Endometrial microvascular endothelial cells (primary cell): ENCODE measurements at regions not wholly inside any gene's neighbourhood (a gene's known extent, or its start where the extent isn't known, plus 50 kb on each side); places are given as distances from the start of the nearest gene placed in this dataset.
"Not testable (repeated sequence)": the region's sequence is repeated elsewhere in the genome, so short reads cannot be mapped to it uniquely, and the experiment has no call there.

Source experiments
- in situ Hi-C: cut with HindIII; loops from 2 replicates; pipeline ENCODE4 v1.10.0; 2017; ENCODE audit warnings: low sequenced_read_pairs, low pct_unique_long_range_greater_than_20kb; ENCODE audit errors: inconsistent ontology term

DNA sequence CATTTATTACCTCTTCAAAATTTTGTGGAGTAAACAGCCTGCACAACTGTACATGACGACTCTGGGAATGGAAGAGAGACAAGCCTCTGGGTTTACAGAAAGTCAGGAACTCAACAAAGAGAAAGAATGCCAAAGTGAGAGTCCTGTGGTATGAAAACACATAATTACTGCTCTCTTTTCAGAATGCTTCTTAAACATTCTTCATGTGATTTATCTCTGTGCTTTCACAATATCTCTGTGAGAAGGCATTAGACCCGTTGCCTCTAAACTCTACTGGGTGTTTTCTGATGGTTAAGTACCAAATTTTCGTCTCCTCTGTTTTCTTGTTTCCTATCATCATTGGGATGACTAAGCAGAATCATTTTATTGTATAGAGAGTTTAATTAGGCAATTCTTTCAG lies 966.6 kb upstream of the SLIT2 start:
- in situ Hi-C loops, result no loop called here

DNA sequence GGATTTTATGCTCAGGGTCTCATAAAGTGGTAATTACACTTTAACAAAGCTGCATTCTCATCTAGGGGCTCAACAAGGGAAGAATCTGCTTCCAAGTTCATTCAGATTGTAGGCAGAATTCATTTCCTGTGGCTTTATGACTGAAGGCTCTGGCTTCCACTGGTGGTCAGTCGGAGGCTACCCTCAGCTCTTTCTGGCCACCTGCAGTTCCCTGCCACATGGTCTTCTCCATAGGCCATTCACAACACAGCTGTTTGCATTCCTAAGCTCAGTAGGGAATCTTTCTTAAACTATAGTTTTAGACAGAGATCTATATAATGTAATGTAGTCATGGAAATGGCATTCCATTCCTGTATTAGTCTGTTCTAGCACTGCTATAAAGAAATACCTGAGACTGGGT lies 973.0 kb upstream of the SLIT2 start:
- in situ Hi-C loops, result no loop called here

DNA sequence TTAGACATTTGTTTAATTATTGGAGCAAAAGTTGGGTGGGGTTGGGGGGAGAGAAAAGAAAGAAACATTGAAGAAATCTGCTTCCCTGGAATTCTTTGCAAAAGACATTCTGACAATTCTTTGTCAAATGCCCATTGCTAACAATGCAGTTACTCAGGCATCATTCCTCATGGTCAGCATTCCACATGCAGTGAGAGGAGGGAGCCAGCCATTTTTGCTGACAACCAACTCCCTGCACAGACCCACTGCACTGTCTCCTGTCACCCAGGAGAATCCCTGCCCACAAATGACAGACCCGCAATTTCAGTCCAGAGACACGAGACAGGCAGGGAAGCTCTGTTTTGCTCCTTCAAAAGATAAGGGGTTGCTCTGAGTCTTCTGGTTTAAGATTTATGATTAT lies 985.1 kb upstream of the SLIT2 start:
- in situ Hi-C loops, result no loop called here

DNA sequence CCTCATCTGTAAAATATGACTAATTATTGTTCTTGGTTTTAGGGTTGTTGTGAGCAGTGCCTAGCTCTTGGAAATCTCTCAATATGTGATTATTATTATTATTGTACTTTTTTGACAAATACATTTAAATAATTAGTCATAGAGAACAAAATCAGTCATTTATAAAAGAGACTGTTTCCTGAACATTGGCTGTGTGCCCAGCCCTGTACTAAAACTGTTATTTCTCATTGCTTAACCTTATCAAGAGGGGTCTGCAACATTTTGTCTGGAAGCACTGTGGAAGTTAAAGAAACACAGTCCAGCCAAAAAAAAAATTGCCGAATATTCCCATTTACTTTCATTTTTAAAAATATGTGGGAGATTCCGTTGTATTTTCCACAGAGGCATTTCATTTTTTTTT lies 989.2 kb upstream of the SLIT2 start:
- in situ Hi-C loops, result no loop called here

DNA sequence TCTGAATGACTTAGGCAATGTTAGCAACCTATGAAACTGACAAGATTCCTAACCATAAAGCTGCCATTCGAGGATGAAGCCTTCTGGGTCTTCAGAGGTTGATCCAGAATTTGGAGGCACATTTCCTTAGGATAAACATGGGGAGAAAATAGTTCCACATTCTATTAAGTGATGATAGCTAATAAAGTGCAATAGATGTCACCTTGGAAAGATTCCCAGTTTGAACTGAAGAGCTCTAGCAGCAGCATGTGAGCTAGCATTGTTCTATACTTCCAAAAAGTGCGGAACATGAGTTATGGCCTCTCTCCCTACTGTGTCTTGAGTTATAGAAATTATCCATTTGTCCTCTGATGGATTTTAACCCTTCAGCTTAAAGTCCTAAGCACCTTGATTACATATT lies 991.4 kb upstream of the SLIT2 start:
- in situ Hi-C loops, result no loop called here

DNA sequence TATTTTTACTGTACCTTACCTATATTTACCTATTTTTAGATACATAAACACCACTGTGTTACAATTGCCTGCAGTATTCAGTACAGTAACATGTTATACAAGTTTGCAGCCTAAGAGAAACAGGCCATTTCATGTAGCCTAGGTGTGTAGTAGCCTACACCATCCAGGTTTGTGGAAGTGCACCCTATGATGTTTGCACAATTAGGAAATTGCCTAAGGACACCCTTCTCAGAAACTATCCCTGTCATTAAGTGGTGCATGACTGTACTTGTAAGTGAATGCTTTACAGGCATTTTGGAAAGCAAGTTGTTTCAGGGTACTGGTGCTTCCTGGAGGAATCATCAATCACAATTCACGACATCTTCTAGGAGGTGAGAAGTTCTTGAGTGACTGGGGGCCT lies 991.8 kb upstream of the SLIT2 start:
- in situ Hi-C loops, result no loop called here

DNA sequence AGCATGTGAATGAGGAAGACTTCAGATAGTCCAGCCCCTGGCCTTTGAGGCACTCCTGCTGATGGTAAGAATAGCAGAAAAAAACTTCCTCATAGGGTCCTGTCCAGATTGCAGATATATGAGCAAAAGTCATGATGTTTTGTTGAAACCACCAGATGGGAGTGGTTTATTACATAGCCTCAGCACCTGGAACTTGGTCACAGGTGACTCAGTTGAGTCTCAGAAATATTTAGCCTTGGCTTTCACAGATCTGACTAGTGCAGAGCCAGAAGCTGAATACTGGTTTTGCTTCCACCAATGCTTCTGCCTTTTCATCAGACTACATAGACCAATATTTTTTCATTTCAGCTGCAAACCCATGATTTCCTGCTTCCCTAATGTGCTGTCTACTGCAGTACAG lies 994.9 kb upstream of the SLIT2 start:
- in situ Hi-C loops, result no loop called here

DNA sequence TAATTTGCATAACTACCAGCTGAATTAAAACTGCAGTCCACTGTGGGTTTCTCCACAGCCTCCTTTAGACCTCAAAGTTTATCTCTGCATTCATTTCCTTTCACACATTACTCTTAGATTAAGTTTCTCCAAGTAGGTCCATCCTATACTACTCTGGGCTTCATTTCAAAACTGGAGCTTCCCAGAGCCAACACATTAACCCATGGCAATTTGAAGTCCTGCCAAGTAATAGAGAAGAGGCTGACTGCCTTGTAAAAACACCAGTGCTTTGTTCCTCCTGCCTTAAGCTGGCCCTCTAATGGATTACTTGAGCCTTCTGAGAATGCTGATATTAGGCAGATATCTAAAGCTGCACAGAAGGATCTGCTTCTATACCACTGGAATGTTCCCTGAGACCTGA lies 997.2 kb upstream of the SLIT2 start:
- in situ Hi-C loops, result no loop called here

DNA sequence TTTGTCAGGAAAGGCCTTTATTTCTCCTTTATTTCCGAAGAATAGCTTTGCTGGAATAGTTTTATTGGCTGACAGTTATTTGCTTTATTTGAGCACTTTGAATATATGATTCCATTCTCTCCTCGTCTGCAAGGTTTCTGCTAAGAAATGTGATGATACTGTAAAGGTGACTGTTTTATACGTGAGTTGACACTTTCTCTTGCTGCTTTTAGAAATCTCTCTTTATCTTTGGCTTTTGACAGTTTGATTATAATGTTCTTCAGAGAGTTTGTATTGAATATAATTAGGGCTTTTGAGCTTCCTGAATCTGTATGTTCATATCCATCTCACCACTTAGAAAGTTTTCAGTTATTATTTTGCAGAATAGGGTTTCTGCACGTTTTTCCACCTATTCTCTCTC lies 1003.7 kb upstream of the SLIT2 start:
- in situ Hi-C loops, result no loop called here

DNA sequence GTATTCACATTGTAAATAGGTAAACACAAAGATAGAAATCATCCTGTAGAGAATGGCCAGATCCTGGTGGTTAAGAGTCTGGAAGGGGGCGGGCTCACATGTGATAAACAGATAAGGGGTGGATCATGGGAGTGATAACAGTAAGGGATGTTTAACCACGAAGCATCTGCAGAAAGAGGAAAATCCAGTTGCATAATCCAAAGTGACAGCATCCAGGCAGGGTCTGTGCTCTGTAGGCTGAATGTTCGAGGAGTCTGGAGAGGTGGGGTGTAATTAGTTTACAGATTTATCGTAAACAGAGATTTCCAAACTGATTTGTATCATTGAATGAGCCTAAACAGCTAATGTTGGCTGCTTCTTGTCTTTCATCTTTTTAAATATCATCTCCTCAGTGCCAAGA lies 1009.8 kb upstream of the SLIT2 start:
- in situ Hi-C loops, result no loop called here

DNA sequence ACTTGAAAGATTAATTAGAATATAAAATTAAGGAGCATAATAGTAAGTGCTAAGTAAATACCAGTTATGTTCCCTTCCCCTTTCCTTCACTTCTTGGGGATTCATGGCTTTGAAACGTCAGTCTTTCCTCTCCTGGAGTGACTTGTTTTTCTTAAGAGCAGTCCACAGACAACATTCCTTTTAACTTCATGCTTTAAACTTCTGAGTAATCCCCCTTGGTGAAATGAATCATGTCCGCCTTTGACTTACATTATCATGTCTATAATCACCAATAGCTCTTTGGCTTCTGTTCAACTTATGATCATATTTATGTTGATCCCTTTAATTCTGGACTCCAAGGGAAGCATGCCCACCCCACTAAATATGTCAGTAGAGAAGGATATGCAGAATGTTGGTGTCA lies 1012.1 kb upstream of the SLIT2 start:
- in situ Hi-C loops, result no loop called here

DNA sequence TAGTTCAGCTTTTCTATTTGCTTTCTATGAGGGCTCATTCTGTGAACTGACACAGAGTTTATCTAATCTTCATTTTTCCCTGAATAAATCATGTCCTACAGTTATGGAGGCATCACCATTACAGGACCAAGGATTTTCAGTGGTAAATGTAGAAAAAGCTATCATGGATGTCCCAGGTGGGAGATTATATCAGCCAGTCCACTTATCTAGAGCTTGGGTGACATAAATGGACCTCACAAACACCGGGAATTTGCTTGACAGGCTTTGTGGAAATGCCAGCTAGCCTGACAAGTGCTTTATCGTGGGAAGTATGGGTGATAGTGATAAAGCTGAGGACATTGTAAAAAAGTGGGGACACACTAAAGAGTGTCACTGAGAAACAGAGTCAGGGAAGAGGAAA lies 1015.2 kb upstream of the SLIT2 start:
- in situ Hi-C loops, result no loop called here

DNA sequence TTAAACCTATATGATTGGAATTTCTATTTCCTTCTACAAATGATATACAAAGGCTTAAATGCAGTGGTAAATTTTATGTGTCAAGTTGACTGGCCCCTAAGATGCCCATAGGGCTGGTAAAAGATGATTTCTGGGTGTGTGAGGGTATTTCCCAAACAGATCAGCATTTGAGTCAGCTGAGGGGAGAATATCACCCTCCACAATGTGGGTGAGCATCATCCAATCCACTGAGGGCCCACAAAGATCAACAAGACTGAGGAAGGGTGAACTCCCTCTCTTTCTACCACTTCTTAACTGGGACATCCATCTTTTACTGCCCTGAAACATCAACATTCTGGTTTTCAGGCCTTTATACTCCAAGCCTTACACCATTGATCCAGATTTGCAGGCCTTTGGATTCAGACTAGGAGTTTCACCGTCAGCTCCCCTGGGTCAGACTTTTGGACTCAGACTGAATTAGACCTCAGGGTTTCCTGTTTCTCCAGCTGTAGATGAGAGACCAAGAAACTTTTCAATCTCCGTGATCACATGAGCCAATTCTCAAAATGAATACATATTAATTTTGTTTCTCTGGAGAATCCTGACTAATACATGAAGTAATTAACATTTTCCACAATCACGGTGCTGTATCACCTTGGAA lies 1020.7 kb upstream of the SLIT2 start:
- in situ Hi-C loops, result no loop called here

DNA sequence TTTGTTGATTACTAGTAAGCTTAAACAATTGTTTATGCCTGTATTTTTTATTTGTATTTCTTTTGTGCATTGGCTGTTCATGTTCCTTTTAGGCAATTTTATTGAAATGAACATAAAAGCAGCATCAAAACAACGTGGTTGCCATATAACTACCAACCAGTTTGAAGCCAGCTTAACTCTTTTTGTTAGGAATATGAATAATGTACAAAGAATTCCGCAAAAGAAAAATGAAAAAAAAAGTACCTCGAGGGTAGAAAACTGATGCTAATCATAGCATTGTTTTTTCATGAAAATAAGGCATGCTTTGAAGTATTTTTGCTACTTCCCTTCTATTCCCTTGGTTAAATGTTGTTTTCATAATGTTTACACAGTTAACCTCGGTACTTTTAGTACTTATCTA lies 1024.0 kb upstream of the SLIT2 start:
- in situ Hi-C loops, result no loop called here

DNA sequence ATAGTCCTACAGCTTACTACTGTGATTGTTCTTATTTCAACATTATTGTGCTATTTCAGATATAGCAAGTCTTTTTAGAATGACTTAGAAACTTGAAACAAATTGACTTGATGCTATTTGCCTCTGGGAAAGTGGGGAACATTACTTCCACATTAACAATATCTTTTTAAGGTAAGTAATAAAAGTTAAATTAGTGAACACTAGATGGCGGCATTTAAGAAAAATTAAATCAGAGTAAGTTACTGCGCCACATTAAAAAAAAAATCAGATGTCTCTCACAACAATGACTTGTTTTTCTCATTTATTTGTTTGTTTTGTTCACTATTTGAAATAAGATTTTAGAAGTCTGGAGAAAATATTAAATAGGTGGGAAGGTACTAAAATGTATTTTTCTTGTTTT lies 1026.9 kb upstream of the SLIT2 start:
- in situ Hi-C loops, result no loop called here

DNA sequence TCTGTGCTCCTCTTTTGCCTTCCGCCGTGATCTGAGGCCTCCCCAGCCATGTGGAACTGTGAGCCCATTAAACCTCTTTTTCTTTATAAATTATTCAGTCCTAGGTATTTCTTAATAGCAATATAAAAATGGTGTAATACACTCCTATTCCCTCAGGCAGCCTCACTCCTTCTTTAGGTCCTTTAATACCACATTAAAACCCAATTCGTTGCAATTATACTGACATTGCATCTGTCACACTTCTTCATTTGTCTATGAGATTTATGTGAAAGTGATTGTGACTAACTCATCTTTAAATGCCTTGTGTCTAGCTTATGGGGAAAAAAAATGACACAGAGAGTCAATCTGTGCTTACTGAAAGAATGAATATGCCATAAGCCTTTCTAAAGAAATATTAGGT lies 1035.2 kb upstream of the SLIT2 start:
- in situ Hi-C loops, result no loop called here

DNA sequence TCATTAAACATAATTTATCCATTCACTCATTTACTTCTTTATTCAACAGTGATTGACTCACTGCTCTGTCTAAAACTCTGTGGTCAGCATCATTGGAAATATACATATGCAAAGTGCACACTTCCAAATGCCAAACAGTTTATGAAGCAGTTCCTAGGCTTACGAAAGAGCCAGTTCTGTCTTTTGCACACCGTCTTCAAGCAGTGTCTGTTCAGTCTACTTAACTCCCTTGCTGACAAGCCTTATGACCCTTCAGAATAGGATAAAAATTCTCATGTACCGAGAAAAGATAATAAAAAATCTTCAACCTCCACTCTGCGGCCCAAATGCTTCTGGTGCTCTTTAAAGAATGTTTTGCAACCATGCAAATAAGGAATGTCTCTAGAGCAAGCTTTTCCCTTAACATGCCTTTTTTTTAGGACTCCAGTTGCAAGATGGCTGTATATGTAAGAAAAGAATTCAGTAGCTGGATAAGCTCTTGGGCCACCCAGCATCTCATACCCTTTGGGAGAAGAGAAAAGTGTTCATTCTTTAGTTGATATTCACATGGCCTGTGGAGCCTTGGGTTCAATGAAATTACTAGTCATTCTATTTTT lies 1037.0 kb upstream of the SLIT2 start:
- in situ Hi-C loops, result no loop called here

DNA sequence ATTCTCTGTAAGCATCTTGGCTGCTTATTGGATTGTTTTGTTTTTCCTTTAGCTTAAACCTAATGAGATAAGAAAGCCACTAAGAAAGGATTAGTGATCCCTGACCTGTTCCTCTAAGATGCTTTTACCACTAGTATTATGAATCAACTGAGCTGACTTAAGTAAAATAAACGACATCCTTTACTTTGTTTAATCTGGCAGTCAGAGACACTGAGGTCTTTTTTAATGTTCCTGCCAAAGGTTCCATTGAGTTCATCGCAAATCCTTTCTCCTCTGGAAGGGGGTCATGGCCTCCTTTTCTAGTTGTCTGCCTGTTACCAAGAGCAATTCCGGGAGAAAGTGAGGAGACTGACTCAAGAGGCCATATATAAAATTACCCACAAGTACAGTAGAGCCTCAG lies 1038.3 kb upstream of the SLIT2 start:
- in situ Hi-C loops, result no loop called here

DNA sequence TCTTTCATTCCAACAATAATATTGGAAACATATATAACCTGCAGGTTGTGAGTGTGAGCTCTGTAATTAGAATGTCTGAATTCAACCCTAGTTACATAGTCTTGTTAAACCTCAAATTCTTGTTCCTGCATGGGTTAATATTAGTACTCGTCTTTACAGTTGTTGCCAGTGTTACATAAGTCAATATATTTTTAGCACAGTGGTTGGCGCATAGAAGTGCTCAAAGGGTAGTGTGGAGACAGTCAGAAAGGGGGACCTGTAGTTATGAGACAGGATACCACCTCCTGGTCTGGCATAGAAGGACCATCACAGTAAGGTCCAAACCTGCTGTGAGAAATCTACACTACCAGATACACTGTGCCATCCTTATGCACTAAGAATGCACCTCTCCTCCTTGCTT lies 1045.9 kb upstream of the SLIT2 start:
- in situ Hi-C loops, result no loop called here

DNA sequence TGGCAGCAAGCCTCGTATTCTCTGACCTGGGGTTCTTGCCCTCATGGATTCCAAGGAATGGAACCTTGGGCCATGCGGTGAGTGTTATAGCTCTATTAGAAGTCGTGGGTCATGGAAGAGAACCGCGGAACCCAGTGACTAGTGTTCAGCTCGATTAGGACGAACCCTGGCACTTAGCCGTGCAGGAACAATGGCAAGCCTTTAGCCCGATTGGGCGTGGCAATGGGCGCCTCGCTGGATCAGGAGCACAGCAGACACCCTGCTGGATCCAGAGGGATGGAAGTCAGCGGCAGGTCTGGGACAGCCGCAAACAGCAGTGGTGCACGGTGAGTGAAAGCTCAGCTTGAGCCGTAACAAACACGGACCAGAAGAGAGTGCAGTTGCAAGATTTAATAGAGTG lies 1053.9 kb upstream of the SLIT2 start:
- in situ Hi-C loops, result not testable (repeated sequence)

DNA sequence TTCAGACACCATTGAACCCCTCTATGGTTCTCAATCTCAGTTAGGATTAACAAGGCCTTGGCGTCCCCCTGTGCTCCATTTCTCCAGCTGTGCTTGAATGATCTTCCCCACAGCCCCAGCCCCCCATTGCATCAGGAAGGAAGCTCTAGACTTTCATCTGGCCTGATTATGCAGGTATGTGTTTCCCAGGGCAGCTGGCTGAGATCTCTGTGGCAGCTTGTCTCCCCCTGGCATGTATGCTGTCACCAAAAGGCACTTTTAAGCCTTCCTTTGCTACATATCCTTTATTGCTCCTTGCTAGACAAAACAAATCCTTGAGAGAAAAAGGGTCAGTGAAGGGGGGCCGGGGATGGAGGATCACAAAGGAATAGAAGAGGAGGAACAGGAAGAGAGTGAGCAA lies 1056.0 kb upstream of the SLIT2 start:
- in situ Hi-C loops, result no loop called here
